Stimulated activated CD4-positive, alpha-beta T cell treated with anti-CD3 and anti-CD28 coated beads, Interleukin-1b, Interleukin-23, amount 100 ng/mL, for 4 hours (primary cell): ENCODE measurements at regions not wholly inside any gene's neighbourhood (a gene's known extent, or its start where the extent isn't known, plus 50 kb on each side); places are given as distances from the start of the nearest gene placed in this dataset.
"Not testable (repeated sequence)": the region's sequence is repeated elsewhere in the genome, so short reads cannot be mapped to it uniquely, and the experiment has no call there.

ENCODE experiments used
- DNase-seq, 2 donors: peaks; one replicate each; pipeline ENCODE4 v3.0.0-alpha.2; 2020; ENCODE audit warnings: low read depth in 2 of 2

DNA sequence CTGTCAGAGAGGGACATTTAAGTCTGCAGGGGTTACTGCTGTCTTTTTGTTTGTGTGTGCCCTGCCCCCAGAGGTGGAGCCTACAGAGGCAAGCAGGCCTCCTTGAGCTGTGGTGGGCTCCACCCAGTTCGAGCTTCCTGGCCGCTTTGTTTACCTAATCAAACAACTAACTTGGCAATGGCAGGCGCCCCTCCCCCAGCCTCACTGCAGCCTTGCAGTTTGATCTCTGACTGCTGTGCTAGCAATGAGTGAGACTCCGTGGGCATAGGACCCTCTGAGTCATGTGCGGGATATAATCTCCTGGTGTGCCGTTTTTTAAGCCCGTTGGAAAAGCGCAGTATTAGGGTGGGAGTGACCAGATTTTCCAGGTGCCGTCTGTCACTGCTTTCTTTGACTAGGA, 216.8 kb upstream of the CDKN2B start:
- DNase-seq = not testable (repeated sequence)

DNA sequence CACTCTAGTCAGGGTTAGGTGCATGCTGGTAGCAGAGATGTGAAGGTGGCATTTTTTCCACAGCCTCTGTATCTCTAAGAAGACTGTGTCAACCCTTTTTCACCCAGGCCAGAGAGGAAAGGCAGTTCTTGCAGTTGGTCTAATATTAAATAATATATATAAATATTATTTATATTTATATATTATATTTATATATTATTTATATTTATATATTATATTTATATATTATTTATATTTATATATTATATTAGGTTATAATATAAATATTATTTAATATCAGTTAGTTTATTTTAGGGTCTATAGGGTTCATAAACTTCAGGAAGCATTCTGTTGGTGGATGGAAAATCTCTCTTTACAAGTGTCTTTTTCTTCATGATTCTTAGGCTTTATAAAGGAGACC, 218.6 kb upstream of the DMRTA1 start:
- no peak for DNase-seq

DNA sequence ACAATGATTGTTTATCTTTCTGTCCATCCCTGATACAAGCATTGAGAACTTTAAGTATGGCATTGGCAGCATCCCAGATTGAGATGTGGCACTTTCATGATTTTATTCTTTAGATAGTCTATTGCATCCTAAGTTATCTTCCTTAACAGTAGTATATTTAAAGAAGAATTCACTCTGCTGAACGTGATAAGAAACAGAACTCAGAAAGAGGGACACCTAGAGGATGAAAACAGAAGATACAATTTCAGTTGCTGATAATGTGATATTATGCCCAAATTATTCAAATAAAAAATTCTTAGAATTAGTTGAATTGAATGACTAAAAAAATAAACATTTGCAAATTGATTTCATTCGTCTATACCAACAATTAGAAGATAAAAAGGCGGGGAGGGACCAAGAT, 218.1 kb upstream of the DMRTA1 start:
- no peak for DNase-seq

DNA sequence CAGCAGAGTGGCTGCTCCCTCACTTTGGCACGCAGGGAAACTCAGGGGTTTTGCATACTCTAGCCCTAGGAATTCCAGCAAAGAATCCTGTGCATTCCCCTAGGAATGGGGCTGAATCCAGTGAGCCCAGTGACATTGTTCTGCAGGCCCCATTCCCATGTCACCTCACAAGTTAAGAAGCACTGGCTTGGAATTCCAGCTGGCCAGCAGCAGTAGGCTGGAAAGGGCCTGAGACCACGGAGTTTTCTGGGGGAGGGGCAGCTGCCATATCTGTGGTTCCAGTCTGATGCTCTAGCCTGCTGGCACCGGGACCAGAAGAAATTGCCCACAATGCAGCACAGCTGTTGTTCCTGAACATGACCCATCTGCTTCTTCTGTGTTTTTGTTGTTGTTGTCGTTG, 217.6 kb upstream of the DMRTA1 start:
- DNase-seq = no peak

DNA sequence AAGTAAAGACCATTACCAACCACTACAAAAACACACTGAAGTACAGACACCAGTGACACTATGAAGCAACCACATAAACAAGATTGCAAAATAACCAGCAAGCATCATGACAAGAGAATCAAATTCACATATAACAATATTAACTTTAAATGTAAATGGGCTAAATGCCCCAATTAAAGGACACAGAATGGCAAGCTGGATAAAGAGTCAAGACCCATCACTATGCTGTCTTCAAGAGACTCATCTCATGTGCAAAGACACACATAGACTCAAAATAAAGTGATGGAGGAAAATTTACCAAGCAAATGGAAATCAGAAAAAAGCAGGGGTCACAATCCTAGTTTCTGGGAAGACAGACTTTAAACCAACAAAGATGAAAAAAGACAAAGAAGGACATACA, 215.3 kb upstream of the DMRTA1 start:
- not testable (repeated sequence) for DNase-seq

DNA sequence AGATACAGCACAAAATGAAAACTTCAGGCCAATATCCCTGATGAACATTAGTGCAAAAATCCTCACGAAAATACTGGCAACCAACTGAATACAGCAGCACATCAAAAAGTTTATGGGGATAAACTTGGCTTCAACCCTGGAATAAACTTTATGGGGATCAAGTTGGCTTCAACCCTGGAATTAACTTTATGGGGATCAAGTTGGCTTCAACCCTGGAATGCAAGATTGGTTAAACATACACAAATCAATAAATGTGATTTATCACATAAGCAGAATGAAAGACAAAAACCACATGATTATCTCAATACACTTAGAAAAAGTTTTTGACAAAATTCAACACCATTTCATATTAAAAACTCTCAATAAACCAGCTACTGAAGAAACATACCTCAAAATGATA, 213.7 kb upstream of the DMRTA1 start:
- DNase-seq = no peak

DNA sequence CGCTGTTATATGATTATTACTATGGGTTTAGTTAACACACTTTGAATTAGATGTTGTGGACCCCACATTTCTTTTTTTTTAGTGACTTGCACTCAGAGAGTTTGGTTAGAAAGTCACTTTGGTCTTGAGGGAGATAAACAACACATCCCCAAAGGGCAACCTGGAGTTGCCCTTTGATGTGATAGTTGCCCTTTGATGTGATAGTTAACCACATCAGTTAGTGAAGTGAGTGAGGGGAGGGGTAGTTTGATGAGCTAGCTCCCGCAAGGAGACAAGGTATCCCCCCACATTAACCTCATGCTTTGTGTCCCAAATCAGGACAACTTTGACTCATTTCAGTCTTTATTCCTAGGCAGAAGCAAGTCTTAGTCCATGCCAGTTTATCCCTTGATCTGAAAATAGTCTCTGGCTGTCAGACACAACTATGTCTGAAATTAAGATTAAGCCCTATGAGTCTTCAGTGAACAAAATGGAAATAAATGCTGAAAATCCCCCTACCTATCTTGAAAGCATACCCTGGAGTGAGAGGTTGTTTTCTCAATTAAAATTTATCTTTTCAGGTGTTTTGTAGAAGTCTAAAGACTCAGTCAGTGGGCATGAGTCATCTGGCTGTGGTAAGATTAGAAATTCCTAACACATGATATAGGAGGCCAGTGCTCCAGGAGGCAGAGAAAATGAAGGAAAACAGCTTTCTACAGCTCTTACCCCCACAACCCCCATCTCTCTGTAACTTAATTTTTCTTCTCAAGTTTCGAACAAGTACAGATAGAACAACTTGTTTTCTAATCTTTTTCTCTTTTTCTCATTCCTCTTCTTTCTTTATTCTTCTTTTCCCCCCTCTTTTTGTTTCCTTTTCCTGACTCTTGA, 208.9 kb upstream of the DMRTA1 start:
- no peak for DNase-seq

DNA sequence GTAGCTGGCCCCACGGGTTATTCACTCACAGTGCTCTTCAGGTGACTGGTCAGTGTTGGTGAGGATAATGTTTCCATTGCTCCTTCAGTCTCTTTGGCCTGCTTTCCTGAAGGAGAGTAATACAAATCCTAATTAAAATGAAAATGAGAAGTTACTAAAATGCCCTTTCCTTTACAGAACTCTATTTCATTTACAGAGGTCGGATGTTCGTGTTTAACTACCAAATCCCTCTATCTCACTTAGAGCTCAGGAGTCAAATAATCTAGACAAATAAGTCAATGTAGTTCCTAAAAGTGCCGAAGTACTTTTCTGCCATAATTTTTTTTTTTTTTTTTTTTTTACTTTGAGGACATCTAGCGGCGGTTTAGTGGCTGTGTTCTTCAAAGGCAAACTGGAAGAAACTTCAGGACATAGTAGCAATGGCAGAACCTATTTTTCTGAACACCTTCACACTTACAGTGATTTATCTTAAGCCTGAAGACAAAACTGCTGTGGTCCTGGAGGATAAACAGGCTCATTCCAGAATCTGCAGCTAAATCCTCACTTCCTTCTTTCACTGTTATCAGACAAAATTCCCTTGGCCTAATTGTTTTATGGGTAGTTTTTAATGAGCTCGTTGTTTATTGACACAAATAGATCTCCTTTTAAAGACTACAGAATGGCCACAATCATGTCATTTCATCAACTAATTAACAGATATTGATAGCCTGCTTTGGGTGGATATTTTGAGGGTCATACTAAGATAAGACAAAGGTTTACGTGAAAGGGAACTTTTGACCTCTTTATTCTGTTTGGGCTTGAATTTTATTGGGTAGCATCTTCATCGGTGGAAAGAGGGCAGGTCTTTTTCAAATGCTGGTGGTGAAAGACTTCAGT, 207.6 kb upstream of the DMRTA1 start:
- DNase-seq = no peak

DNA sequence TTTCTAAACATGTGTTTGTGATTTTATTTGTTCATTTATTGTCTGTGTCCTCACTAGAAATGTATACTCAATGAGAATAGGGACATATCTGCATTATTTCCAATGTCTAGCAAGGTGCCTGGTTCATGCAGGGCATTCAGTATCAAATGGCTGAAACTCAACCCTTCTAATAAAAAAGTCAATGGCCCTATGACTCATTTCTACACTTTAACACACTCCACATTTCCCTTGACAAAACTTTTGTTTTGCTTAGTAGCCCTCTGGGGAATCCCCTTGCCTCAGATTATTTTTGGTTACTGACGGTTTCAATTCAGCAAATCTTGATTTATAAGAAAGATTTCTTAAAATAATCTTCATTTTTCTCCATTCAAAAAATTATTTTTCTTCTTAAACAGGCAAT, 206.0 kb upstream of the DMRTA1 start:
- no peak for DNase-seq

DNA sequence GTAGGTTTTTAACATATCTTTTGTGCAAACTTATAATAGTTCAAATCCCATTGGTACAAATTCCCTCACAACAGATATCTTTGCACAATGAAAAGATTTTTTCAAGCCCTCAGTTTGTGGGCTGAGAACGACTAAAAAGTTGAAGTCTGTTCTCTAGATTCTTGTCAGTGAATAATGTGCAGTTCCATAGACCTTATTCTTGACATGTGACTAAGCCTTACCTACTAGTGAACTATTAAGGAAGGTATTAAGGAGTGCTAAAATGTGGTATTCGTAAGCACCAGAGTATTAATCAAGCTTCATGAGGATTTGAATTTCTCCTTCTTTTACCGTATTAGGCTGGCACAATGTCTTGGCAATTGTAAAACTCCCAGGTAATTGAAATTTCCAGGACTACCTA, 205.6 kb upstream of the DMRTA1 start:
- no peak for DNase-seq

DNA sequence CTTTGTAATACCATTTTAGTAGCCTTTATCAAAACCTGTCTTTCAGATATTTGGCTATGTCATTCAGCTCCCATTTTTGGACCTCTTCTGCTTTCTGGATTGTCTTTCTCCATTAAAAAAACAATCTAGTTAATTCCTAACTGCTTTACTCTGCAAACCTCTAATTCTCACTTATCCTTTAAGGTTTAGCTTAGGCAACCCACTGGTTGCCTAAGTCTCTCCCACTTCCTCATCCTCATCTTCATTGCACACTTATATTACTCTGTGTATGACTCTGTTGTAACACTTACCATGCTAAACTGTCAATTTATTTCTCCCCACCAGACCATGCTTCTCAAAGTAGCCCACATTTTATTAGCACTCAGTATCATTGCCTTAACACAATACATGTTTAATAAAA, 205.0 kb upstream of the DMRTA1 start:
- DNase-seq = no peak

DNA sequence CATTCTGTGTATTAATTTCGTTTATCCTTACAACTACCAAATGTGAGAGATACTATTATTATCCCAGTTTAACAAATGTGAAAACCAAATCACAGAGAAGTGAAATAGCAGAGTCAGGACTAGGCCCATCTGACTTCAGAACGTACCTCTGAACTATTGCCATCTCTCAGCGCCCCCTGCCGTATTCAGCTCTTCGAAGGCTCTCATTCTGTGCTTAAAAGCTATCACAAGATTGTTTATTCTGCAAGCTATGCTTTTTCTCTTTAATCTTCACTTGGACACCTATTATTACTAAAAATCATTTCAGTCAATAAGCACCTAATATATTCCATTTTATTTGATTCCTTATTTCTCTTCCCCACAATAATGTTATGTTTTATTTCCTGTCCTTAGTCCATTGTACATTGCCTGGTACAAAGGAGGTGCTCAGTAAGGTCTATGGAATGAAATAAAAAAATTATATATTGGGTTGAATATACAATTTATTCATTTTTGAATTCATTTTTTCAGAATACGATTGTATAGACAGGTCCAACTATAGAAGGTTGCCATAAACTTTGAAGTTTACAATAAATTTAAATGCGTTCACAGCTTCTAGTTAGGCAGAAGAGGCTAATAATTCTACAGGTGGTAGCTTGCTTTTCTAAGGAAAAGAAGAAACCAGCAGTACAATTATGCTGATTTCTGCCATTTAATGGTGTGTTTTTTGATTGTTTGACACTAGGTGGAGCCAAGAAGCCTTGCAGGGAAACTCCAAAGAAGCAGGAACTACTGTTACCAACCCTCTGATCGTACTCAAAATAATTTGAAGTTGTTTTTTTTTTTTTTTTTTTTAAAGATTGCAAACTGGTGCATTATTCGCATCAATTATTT, 202.2 kb upstream of the DMRTA1 start:
- DNase-seq = peak in 1 of 2 donors; percentile 17

DNA sequence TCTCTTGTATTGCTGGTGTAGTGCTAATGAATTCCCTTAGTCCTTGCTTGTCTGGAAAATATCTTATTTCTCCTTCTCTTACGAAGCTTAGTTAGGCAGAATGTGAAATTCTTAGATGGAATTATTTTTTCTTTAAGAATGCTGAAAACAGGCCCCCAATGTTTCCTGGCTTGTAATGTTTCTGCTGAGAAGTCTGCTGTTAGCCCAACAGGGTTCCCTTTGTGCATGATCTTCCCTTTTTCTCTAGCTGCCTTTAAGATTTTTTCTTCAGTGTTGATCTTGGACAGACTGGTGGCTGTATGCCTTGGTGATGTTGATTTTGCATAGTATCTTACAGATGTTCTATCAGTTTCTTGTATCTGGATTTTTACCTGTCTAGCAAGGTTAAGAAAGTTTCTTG, 191.3 kb upstream of the DMRTA1 start:
- DNase-seq = no peak

DNA sequence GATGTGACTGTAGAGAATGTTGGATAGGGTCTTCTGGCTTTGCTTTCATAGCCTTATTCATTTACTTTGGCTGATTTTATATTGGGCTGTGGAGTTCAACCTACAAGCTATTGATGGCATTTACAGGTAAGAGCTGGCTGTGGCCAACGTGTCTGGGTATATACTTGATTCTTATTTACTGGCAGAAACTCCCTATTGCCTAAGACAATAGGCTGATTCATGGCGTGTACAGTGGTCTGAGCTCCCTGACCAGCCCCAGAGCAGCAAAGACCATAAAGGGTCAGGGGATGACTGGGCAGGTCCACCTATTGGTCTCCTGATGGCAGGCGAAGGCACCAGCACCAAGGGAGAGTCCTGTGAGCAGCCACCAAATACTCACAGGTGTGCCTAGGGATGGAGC, 190.2 kb upstream of the DMRTA1 start:
- DNase-seq = no peak

DNA sequence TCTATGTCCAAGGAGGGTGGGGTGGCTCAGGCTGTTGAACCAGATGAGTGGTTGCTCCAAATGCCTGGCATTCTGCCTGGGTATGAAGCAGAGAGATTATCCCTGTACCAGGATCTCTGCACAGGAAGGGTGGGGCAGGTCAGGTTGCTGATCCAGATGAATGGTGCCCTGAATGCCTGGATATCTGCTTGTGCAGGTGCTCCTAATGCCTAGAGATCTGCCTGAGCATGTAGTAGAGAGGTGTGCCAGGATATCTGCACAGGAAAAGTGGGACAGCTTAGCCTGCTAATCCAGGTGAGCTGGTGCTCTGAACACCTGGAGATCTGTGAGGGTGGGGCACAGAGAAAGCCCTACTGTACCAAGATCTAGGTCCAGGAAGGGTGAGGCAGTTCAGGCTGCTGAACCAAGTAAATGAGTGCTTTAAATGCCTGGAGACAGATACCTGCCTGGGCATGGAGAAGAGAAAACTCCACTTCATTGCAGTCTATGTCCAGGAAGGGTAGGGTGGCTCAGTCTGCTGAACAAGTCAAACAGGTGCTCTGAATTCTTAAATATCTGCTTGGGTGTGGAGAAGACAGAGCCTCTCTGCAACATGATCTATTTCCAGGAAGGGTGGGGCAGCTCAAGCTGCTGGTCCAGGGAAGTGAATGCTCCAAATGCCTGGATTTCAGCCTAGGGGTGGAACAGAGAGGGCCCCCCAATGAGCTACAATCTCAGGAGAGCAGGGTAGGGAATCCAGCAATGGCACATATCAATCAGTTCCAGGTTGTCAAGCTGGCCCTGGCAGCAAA, 189.4 kb upstream of the DMRTA1 start:
- DNase-seq = no peak

DNA sequence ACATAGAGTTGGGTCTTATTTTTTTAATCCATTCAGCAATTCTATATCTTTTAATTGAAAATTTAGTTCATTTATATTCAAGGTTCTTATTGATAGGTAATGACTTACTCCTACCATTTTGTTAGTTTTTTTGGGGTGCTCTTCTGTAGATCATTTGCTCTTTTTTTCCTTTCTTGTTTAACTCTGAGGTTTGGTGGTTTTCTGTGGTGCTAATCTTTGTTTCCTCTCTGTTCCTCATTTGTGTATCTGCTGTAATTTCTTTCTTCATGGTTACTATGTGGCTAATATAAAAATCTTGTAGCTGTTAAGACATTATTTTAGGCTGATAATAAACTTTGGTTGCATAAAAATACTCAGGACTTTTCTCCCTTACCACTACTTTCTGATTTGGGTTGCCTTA, 181.6 kb upstream of the DMRTA1 start:
- no peak for DNase-seq

DNA sequence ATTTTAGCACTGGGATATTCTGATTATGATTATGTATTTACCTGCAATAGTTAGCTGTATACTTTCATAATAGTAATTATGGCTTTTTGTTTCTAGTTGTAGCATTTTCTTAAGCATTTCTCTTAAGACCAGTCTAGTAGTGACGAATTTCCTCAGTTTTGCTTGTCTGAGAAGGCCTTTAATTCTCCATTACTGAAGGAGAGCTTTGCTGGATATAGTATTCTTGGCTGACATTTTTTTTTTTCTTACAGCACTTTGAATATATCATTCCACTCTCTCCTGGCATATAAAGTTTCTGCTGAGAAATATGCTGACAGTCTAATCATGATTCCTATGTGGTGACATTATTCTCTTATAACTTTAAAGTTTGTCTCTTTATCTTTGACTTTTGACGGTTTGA, 181.1 kb upstream of the DMRTA1 start:
- DNase-seq = no peak

DNA sequence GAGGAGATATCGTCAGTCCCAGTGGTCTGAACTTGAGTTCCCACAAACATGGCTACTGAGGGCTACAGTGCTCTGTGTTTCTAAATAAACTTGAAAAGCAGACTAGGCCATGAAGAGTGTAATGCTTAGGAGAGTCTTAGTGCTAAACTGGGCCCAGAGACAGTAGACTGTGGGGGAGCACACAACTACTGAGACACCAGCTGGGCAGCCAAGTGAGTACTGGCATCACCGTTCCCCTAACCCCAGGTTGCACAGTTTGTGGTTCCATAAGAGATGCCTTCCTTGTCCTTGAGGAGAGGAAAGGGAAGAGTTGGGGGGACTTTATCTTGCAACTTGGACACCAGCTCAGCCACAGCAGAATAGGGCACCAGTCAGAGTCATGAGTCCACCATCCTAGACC, 172.1 kb upstream of the DMRTA1 start:
- DNase-seq = no peak

DNA sequence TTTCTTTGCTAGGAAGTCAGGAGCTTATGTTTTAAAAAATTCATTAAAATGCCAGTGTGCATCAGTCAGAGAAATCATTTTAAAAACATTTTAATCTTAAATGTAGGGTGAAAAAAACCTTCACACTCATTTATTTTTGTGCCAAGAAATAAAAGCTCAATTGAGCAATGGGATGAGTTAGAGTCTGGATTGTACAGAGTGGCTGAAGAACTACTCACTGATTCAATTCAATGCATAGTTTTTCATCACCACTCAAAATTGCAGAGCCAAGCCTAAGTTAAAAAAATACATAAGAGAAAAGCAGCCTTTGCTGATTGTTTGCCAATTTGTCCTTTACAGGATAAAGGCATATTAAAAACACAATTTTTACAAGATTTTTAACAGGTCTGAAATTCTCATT, 168.2 kb upstream of the DMRTA1 start:
- no peak for DNase-seq

DNA sequence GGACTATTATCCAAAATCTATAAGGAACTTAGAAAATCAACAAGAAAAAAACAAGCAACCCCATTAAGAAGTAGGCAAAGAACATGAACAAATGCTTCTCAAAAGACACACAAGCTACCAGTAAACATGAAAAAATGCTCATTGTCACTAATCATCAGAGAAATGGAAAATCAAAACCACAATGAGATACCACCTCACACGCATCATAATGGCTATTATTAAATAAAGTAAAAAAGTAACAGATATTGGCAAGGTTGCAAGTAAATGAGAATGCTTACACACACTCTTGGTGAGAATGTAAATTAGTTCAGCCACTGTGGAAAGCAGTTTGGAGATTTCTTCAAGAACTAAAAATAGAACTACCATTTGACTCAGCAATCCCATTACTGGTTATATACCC, 167.0 kb upstream of the DMRTA1 start:
- no peak for DNase-seq

DNA sequence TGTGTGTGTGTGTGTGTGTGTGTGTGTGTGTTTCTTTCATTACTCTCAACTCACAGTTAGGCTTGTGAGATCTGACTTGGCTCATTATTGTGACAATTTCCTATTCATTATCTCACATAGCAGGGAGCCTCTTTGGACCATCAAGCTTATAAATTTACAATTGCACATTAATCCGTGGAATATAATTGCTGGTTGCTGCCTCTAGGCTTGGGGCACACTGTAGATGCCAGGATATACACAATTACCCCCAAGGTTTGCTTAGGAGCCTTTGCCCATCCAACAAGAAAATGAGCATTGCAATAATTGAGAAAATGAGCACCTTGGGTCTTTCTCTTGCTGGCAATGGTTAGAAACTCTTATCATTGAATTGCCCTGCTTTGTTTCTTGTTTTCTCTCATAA, 161.6 kb upstream of the DMRTA1 start:
- no peak for DNase-seq
